GM19467 (cell line): ENCODE measurements at regions not wholly inside any gene's neighbourhood (a gene's known extent, or its start where the extent isn't known, plus 50 kb on each side); places are given as distances from the start of the nearest gene placed in this dataset.
"Not testable (repeated sequence)": the region's sequence is repeated elsewhere in the genome, so short reads cannot be mapped to it uniquely, and the experiment has no call there.

ENCODE experiments used
- ATAC-seq: cut with Tn5 transposase; IDR thresholded peaks from one replicate; pipeline ENCODE4 v1.9.1; 2021; ENCODE audit warnings: mild to moderate bottlenecking, moderate library complexity; ENCODE audit not compliant: unreplicated experiment

DNA sequence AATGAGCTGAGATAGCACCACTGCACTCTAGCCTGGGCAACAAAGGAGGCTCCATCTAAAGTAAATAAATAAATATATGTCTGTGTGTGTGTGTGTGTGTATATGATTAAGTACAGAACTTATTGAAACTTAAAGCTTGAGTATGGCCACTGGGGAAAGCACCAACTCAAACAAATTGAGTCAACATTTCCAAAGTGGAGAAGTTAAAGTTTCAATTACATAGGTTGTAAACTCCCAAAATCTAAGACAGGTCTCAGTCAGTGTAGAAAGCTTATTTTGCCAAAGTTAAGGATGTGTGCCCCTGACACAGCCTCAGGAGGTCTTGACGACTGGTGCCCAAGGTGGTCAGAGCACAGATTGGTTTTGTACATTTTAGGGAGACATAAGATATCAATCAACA lies 458.9 kb upstream of the RGS18 start:
- no peak for ATAC-seq

DNA sequence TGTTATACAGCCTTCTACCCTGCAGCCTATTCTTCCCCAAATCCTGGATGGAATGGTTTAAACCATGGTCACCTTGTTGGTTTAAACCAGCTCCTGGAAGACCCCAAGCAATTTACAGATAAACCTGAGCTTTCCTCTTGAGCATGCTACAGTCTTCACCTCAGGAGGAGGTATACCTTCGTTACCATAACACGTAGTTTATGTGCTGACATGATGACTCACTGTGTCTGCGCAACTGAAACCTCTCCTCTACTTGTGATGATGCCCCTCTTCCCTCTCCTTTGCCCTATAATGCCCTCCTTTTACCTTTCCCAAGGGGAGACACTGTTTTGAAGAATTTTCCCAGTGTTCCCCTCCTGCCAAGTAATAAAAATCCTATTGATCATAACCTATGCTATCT lies 457.3 kb upstream of the RGS18 start:
- no peak for ATAC-seq

DNA sequence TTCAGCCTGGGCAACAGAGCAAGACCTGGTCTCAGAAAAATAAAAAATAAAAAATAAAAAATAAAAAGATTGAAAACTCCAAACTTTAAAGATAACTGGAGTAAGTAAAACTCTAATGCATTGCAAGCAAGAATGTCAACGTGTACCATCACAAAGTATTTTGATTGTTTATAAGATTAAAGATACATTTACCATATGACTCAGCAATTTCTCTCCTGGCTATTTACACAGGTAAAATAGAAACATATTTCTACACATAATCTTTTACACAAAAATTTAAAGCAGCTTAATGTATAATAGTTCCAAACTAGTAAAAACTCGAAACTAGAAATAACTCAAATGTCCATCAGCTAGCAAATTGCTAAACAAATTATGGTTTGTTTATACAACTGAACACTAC lies 456.1 kb upstream of the RGS18 start:
- no peak for ATAC-seq

DNA sequence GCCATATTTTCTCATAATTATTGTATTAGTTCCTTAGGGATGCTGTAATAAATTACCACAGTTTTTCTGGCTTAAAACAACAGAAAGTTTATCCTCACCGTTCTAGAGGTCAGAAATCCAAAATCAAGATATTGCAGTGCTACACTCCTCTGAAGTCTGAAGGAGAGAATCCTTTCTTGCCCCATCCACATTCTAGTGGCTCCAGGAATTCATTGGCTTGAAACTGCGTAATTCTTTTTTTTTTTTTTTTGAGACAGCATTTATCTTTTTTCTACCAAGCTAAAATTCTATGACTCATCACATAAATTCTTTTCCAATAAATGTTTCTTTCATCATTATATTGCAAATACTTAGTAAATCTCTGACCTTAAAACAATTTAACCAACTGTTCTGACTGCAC lies 451.0 kb upstream of the RGS18 start:
- ATAC-seq, result no peak

DNA sequence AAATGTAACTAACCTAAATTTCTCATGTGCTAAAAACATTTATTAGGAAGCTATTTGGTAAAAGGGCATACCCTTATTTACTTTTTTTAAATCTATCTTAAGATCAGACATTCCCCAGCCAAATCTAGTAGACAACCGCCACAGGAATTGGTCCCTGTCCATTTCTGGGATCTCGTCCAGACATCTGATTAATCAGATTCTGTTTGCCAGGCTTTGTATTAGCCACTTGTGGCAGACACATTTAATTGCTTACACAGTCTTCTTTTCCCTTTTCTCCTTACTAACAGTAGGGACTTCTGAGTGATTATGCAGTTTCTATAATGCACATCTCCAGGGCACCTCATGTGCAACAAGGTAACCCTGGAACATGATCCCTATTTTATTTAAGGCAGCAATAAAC lies 449.0 kb upstream of the RGS18 start:
- ATAC-seq, result no peak

DNA sequence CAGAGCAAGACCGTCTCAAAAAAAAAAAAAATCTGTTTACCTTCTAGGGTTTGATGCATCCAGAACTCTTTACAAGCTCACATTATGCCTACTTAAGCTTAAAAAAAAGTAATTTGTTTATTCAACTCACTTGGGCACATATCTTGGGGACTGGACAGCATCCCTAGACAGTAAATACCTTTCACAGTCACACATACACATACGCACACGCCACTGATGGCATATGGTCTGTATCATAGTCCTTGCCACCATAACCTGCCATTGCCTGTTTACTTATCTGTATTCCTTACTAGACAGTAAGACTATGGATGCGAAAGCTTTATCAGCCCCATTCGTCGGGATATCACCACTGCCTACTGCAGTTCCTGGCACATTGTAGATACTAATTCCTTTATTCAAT lies 446.3 kb upstream of the RGS18 start:
- no peak for ATAC-seq

DNA sequence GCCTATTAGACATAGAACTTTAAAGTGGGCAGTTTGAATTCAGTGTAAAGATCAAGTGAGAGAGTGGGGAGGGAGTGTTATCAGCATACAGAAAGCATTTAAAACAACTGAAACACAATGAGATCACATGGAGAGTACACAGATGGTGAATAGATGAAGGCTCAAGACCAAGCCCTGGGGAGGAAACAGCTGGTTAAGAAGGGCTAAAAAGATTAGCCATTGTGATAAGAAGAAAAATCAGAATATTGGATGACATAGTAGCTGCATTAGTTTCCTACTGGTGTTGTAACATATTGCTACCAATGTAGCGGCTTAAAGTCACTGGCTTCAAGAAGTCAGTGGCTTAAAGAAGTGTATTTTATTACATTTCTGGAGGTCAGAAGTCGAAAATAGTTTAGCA lies 443.4 kb upstream of the RGS18 start:
- ATAC-seq, result no peak

DNA sequence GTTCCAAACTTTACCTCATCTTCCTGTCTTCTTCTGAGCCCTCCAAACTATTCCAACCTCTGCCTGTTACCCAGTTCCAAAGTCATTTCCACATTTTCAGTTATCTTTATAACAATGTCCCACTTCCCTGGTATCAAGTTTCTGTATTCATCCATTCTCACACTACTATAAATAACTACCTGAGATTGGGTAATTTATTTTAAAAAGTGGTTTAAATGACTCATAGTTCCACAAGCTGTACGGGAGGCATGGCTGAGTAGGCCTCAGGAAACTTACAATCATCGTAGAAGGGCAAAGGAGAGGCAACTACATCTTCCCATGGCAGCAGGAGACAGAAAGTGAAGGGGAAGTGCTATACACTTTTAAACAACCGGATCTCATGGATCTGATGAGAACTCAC lies 428.5 kb upstream of the RGS18 start:
- no peak for ATAC-seq

DNA sequence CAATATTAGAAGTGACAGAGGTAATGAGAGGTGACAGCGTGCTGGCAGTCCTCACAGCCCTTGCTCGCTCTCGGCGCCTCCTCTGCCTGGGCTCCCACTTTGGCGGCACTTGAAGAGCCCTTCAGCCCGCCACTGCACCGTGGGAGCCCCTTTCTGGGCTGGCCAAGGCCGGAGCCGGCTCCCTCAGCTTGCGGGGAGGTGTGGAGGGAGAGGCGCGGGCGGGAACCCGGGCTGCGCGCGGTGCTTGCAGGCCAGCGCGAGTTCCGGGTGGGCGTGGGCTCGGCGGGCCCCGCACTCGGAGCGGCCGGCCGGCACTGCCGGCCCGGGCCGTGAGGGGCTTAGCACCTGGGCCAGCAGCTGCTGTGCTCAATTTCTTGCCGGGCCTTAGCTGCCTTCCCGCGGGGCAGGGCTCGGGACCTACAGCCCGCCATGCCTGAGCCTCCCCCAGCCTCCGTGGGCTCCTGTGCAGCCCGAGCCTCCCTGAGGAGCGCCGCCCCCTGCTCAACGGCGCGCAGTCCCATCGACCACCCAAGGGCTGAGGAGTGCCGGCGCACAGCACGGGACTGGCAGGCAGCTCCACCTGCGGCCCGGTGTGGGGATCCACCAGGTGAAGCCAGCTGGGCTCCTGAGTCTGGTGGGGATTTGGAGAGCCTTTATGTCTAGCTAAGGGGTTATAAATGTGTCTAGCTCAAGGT lies 426.5 kb upstream of the RGS18 start:
- ATAC-seq, result not testable (repeated sequence)

DNA sequence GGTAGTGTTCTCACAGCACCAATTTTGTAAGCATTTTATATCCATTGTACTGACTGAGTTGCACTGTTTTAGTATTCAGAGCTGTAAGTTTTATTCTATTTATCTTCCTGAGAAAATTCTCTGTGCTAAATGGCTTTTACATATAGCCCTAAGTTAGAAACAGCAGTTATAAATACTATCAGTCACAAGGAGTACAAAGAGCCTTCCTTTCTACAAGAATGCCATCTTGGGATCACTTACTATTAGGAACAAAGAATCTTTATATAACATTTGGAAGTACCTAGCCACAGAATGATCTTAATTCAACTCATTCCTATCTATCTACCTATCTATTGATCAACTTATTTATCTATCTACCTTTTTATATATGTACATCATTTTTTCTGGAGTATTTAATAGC lies 423.9 kb upstream of the RGS18 start:
- no peak for ATAC-seq

DNA sequence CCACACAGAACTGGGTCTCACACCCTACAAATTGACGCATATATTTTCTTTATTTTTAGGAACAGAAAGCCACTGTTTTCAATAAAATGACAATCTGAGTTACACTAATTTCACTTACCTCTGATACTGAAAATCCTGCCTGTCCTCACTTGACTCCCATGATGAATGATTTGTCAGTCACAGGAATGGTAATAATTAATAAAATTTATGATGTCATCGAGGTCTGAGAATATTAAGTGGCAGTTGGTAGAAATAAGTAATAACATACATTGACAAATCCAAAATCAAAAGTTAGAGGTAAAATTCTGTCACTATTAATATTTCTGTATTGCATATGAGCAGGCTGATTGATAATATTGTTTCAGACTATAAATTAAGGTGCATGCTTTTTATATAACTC lies 418.7 kb upstream of the RGS18 start:
- ATAC-seq, result no peak

DNA sequence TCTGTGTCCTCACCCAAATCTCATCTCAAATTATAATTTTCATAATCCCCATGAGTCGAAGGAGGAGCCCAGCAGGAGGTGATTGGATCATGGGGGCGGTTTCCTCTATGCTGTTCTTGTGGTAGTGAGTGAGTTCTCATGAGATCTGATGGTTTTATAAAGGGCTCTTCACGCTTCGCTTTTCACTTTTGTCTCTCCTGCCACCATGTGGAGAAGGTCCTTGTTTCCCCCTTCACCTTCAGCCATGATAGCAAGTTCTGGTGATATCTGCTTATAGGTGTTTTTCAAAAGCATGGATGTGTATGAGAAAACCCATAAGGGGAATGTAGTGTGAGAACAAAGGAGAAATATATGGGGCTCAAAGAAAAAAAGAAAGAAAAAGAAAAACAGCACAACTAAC lies 405.9 kb upstream of the RGS18 start:
- ATAC-seq, result no peak

DNA sequence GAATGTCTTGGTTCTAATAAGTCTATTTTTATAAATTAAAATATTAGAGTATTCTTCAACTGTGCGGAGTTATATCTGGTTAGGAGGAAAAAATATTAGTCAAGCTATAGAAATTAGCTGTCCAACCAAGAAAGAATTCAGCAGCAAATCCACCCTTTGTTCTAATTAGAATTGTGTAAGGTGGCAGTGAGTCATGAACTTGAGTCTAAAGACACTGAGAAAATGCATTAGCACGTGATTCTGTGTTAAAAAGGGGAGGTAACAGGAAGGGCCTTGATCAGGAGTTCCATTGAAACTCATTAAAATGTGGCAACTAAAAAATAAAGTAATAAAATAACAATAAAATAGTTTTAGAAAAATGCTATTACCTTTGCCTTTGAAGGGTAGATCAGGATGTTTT lies 398.2 kb upstream of the RGS18 start:
- no peak for ATAC-seq

DNA sequence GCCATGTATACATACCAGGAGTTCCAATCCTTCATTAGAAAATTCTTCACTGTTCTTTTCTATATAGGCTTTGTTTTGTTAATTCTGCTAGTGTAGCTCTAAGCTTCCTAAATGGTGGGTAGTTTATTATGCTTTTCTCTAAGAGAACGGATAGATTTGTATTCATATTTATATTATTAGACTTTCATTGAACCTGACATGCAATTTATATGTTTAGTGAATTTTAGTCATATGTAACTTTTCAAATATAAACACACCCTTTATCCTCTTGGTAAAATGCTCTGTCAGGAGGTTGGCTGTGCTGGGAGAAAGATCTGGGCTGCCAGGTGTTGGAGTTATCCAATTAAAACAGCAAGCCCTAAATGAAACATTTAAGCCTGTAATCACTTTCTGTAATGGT lies 369.7 kb upstream of the RGS18 start:
- no peak for ATAC-seq

DNA sequence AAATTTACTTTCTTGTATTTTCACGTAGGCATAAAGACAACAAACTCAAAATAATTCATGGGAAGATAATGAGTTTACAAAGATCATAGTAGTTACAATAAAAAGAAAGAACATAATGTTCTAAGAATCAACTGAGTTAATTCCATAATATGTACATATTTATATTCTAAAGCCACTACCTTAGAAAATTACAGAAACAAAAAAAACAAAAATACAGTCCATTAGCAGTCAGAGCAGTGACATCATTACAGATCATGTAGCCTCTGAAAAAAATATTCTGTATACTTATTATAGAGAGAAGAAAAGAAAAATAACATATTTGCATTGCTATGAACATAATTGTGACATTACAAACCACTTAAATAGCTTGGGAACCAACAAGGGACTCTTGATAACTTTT lies 360.1 kb upstream of the RGS18 start:
- ATAC-seq, result no peak

DNA sequence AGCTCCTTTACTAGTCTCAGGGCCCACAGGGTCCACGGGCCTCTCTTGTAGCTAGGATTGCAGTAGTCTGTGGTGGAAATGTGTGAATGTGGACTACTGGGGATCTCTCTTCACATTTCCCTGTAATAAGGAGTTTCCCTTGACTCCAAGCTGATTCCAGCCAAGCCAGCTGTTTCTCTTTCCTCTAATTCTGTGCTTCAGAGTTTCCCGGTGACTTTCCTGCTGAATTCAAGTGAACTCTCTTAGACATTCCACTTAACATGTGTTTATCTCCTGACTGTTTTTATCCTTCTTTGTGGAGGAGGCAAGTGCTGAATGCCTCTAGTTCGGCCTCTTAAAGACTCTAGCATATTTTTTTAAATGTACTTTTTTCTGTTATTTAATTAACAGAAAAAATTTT lies 354.0 kb upstream of the RGS18 start:
- ATAC-seq, result no peak

DNA sequence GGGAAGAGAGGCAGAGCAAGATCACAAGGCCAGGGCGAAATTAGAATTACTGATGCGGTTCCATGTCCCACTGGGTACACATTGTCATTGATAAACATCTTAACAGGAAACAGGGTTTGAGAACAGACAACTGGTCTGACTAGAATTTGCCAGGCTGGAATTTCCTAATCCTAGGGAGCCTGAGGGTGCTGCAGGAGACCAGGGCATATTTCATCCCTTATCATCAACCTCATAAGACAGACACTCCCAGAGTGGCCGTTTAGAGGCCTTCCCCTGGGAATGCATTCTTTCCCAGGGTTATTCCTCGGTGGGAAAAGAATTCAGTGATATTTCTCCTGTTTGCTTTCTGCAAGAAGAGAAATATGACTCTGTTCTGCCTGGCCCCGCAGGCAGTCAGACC lies 344.7 kb upstream of the RGS18 start:
- ATAC-seq, result not testable (repeated sequence)

DNA sequence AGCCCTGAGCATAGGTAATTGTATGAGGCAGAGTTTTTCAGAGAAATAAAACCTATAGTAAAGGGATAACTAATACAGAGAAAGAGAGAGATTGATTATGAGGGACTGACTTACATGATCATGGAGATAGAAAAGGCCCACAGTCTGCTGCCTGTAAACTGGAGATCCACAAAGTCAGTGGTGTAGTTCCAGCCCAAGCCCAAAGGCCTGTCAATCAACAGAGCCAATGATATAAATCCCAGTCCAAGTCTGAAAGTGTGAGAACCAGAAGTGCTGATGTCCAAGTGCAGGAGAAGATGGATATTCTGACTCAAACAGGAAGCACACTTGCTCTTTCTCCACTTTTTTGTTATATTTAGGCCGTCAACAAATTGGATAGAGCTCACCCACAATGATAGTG lies 340.1 kb upstream of the RGS18 start:
- ATAC-seq, result no peak

DNA sequence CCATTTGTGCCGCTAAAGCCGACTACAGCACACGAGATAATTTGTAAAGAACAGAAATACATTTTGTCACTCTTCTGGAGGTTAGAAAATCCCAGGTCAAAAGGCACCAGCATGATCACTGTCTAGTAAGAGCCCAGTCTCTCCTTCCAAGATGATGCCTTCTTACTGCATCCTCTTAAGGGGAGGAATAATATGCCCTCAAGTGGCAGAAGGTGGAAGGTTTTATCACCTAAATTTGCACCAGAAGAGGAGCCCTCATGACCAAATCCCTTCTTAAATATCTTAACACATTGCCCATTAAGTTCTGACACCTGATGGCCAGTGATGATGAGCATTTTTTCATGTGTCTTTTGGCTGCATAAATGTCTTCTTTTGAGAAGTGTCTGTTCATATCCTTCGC lies 326.7 kb upstream of the RGS18 start:
- ATAC-seq, result no peak

DNA sequence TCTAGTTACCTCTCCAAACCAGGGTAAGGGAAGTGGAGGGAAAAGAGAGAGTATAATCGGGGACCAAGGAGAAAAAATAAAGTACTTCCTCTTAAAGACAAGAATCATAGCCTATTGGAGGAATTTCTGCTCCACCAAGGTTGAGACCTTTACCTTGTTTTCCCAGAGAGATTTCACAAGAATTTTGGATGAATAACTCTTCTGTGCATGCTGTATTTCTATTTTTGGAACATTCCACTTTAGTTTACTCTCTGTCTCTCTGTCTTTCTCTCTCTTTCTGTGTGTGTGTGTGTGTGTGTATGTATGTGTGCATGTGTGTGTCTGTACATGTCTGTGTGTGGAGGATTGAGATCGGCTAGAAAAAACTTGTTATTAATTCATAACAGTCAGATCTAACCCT lies 318.4 kb upstream of the RGS18 start:
- ATAC-seq, result no peak

DNA sequence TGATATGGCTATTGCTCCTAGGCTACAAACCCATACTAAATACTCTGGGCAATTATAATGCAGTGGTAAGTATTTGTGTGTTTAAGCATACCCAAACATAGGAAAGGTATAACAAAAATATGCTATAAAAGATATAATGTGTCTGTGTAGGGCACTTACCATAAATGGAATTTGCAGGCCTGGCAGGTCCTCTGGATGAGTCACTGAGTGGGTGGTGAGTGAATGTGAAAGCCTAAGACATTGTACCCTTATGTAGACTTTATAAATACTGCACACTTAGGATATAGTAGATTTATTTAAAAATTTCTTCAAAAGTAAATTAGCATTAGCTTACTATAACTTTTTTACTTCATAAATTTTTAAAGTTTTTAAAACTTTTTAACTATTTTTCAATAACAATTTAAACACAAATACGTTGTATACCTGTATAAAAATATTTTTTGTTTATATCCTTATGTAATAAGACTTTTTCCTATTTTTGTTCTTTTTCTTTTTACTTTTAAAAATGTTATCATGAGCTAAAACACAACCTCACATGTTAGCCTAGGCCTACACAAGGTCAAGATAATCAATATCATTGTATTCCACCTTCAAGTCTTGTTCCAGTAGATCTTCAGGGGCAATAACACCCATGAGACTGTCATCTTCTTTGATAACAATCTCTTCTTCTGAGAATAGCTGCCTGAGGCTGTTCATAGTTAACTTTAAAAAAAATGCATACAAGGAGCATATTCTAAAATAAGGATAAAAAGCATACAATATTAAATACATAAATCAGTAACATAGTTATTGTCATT lies 306.3 kb upstream of the RGS18 start:
- ATAC-seq, result no peak

DNA sequence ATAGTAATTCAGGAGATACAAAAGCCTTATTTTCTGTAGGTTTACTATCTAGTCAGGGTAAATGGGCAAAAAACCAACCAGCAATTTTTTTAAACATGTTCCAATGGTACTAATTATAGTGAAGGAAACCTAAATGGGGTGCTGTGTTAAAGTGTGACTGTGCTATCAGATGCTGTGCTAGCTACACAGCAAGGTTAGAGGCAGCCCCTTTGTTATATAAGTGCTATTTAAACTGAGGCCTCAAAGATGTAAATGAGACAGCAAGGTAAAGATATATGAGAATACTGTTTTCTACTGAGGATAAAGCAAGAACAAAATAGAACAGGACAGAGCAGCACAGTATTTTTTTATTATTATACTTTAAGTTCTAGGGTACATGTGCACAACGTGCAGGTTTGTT lies 305.4 kb upstream of the RGS18 start:
- ATAC-seq, result no peak

DNA sequence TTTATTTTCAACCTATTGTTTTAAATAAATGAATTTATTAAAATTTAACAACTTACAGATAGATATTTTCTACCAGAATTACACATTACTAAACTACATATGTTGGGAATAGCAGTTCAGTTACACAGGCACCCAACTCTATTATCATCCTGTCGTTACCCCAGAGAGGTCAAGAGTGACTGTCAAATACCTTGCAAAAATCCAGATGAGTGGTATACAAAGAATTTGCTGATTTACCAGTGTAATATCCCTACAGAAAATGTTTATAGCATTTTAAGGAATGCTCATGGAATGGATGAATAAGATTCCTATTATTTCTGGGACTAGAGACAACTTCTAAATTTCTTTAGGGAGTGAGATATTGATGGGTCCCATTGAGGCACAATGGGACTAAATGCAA lies 300.7 kb upstream of the RGS18 start:
- ATAC-seq, result no peak
